OCI-LY3 (cell line): ENCODE measurements at regions not wholly inside any gene's neighbourhood (a gene's known extent, or its start where the extent isn't known, plus 50 kb on each side); places are given as distances from the start of the nearest gene placed in this dataset.

ENCODE experiments used
- CTCF ChIP-seq: fragments of 200-600, 300-600 bp; sonication (generic); IDR thresholded peaks from 2 replicates; pipeline ENCODE4 v1.5.1; 2014; ENCODE audit warnings: antibody characterized with exemption, low read length, low read depth
- EZH2phosphoT487 ChIP-seq: fragments of 200-600 bp; shearing (Covaris generic); IDR thresholded peaks from 2 replicates; pipeline ENCODE4 v1.6.1; 2018; ENCODE audit warnings: antibody characterized with exemption, mixed run types, low read depth

- TF ChIP-seq CTCF (no peak), EZH2phosphoT487 (no peak)
Observed at GRCh38 chr18:61282926-61283325, 50.3 kb upstream of the CDH20 start.
